HG02678 (cell line): ENCODE measurements at regions not wholly inside any gene's neighbourhood (a gene's known extent, or its start where the extent isn't known, plus 50 kb on each side); places are given as distances from the start of the nearest gene placed in this dataset.
"Not testable (repeated sequence)": the region's sequence is repeated elsewhere in the genome, so short reads cannot be mapped to it uniquely, and the experiment has no call there.

Experiments used
- ATAC-seq: cut with Tn5 transposase; IDR thresholded peaks from one replicate; pipeline ENCODE4 v1.9.1; 2021; ENCODE audit warnings: mild to moderate bottlenecking, moderate library complexity; ENCODE audit not compliant: unreplicated experiment

DNA sequence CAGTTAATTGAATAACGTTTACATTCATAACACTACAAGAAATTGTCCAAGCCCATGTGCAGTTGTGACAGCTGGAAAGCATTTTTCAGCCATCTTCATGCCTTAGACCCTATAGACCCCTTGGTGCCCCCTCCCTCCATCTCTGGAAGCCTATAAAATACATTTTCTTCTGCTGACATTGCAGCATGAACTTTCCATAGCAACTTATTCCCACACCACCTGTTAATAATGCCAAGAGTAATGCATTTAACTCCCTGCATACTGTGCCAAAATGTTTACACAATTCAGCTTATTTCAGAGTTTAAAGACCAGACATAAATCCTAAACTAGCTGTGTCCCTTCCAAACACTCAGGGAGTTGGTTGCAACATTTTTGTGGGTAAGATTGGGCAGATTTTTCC, 143.0 kb upstream of the ARHGAP20 start:
- ATAC-seq = no peak

DNA sequence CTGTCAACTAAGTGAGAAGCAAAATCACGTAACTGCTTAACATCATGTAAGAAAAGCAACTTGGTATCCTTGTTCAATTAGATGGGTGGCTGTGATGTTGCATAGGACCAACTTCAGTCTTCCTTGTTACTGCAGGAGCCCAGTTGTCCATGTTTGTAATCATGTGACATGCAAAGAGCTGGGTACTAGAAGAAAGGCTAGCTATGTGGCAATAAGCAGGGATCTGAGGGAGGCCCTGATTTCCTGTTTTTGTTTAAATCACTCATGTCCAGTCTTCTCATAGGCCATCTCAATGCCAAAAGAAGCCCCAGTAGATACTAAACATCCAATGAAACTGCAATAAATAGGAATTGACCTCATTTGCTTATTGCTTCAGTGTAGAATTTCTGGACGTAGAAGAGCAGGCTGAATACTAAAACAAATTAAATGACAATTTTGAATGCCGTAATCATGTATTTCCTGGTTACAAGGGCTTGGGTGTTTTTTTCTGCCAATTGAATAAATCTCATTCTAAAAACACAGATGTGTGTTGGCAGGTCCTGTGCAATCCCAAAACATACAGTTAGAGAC, 140.8 kb upstream of the ARHGAP20 start:
- ATAC-seq = no peak

- ATAC-seq = no peak
Observed at GRCh38 chr11:110850846-110851245, 138.6 kb upstream of the ARHGAP20 start.

GRCh38 chr11:110843053-110843452, 130.8 kb upstream of the ARHGAP20 start:
- ATAC-seq = not testable (repeated sequence)

DNA sequence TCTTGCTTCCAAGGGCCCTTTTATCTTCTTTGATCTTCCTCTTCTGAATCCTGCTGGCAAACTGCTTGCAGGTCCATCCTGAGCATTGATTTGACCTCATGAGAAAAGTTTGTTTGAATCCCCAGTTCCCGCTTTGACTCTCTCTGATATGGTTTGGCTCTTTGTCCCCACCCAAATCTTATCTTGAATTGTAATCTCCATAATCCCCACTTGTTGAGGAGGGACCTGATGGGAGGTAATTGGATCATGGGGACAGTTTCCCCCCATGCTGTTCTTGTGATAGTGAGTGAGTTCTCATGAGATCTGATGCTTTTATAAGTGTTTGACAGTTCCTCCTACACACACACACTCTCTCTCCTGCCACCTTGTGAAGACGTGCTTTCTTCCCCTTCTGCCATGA, 126.6 kb upstream of the ARHGAP20 start:
- no peak for ATAC-seq

GRCh38 chr11:110837603-110838002, 125.4 kb upstream of the ARHGAP20 start:
- no peak for ATAC-seq

GRCh38 chr11:110835106-110835505, 122.9 kb upstream of the ARHGAP20 start:
- ATAC-seq = no peak

GRCh38 chr11:110833033-110833484, 120.8 kb upstream of the ARHGAP20 start:
- ATAC-seq = no peak

- no peak for ATAC-seq
Observed at GRCh38 chr11:110832539-110832938, 120.3 kb upstream of the ARHGAP20 start.

DNA sequence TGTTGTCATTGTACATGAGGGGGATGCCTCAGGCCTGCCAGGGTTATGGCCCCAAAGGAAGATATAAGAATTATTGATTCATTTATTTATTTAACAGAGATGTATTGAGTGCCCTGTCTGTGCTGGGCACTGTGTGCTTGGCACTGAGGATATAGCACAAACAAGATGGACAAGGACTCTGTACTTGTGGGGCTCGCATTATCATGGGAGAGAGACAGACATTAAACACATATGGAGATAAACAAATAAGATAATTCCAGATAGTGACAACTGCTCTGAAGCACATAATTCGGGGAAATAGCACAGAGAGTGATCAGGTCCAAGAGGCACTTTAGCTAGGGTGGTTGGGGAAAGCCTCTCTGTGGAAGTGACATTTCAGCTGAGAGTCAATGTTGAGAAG, 119.8 kb upstream of the ARHGAP20 start:
- no peak for ATAC-seq

DNA sequence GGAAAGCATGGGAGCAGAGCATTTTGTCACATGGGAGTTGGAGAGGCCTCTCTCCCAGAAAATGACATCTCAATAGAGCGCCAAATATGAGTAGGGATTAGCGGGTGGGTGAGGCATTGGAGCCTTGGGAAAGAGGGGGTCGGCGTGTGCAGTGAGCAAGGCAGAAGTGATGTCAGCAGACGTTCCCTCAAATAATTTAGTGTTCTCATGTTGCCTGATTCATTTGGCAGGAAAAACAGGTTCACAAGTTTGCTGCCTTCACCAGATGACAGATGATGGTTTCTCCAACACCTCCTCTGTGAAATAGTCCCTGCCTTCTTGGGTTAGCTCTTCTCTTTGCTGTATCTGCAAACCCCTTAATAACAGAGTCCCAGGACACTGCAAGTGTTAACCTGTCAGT, 118.5 kb upstream of the ARHGAP20 start:
- ATAC-seq = no peak

GRCh38 chr11:110830344-110830743, 118.1 kb upstream of the ARHGAP20 start:
- no peak for ATAC-seq

DNA sequence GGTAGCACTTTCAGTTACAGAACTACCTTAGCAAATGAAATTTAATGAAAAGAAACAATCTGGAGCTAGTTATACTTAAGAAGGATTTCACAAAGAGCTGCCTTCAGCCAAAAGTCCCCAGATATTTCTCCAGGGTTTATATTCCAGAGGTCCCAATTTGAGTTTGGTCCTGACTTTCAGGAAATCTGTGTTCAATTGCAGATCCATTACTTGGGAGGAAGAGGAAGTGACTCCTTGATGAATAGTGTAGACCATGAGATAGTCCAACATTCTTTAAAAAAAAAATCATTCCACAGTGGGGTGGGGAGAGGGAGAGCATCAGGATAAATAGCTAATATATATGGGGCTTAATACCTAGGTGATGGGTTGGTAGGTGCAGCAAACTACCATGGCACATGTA, 117.6 kb upstream of the ARHGAP20 start:
- no peak for ATAC-seq

GRCh38 chr11:110828086-110828485, 115.8 kb upstream of the ARHGAP20 start:
- ATAC-seq = no peak

DNA sequence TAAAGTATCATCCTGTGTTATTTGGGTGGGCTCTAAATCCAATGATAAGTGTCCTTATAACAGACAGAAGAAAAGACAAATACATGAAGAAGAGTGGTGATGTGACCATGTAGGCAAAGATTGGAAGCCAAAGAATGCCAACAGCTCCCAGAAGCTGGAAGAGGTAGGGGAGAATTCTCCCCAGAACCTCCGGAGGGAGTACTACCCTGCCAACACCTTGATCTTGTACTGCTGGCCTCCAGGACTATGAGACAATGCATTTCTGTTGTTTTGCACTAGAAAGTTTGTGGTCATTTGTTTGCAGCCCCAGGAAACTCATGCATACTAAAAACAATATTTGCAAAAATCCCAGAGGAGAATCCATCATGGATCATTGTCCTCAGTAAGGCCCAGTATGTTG, 115.0 kb upstream of the ARHGAP20 start:
- ATAC-seq = no peak

GRCh38 chr11:110824912-110825620, 112.8 kb upstream of the ARHGAP20 start:
- no peak for ATAC-seq

- no peak for ATAC-seq
Observed at GRCh38 chr11:110818032-110818687, 105.9 kb upstream of the ARHGAP20 start.

GRCh38 chr11:110812086-110812733, 100.0 kb upstream of the ARHGAP20 start:
- ATAC-seq = no peak

- ATAC-seq = no peak
Observed at GRCh38 chr11:110809417-110810199, 97.4 kb upstream of the ARHGAP20 start.

DNA sequence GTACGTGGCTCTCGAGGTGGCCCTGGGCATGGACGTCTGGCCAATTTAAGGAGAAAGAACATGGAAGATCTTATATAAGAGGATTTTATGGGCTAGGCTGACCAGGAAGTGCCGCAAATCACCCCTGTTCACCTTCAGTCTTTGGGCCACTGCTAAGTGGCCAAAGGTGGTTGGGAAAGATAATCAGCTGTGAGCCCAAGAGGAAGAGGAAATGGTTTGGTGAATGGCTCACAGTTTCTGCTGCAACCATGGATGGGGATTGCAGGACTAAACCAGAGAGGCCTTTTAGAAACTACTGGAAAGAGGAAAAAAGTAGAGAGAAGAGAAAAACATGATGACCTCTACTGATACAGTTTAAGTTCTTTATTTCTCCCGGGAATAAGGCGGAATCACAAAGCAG, 96.0 kb upstream of the ARHGAP20 start:
- ATAC-seq = no peak

DNA sequence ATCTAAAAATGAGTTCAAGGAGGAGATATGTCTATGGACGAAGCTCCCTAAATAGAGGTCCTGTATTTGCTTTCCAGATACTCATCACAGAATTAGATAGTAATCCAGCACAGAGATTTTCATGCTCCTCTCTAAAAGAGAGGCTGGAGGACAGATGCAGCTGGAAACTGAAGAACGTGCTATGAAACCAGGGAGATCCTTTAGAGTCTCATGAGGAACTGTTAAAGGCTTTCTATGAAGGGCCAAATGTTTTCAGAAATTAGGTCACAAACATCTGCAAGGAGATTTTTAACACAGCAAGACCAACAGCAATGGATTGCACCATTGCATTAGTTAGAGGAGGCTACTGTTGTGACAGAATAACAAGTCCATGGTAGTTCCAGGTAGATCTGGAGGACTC, 95.6 kb upstream of the ARHGAP20 start:
- no peak for ATAC-seq
